ENCODE measurements at regions not wholly inside any gene's neighbourhood (a gene's known extent, or its start where the extent isn't known, plus 50 kb on each side); places are given as distances from the start of the nearest gene placed in this dataset.

- TF ChIP-seq, protein P1, sequence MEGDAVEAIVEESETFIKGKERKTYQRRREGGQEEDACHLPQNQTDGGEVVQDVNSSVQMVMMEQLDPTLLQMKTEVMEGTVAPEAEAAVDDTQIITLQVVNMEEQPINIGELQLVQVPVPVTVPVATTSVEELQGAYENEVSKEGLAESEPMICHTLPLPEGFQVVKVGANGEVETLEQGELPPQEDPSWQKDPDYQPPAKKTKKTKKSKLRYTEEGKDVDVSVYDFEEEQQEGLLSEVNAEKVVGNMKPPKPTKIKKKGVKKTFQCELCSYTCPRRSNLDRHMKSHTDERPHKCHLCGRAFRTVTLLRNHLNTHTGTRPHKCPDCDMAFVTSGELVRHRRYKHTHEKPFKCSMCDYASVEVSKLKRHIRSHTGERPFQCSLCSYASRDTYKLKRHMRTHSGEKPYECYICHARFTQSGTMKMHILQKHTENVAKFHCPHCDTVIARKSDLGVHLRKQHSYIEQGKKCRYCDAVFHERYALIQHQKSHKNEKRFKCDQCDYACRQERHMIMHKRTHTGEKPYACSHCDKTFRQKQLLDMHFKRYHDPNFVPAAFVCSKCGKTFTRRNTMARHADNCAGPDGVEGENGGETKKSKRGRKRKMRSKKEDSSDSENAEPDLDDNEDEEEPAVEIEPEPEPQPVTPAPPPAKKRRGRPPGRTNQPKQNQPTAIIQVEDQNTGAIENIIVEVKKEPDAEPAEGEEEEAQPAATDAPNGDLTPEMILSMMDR (optimal IDR thresholded peaks at IDR 0.05 in 1 of 3, IDR thresholded peaks at IDR 0.05 in 1 of 3, conservative IDR thresholded peaks at IDR 0.05 in 1 of 3; ENCODE audit: extremely low read depth in 1 of 3, insufficient read depth in 2 of 3, low read length in 3 of 3) = no peak
- no peak for TF ChIP-seq EZH2 (IDR thresholded peaks at IDR 0.05; ENCODE audit: low read length)
Measured at GRCh38 chr10:33547976-33548375, 213.5 kb upstream of the NRP1 start.

Measured in keratinocyte (primary cell).